ENCODE measurements at regions not wholly inside any gene's neighbourhood (a gene's known extent, or its start where the extent isn't known, plus 50 kb on each side); places are given as distances from the start of the nearest gene placed in this dataset.

DNA sequence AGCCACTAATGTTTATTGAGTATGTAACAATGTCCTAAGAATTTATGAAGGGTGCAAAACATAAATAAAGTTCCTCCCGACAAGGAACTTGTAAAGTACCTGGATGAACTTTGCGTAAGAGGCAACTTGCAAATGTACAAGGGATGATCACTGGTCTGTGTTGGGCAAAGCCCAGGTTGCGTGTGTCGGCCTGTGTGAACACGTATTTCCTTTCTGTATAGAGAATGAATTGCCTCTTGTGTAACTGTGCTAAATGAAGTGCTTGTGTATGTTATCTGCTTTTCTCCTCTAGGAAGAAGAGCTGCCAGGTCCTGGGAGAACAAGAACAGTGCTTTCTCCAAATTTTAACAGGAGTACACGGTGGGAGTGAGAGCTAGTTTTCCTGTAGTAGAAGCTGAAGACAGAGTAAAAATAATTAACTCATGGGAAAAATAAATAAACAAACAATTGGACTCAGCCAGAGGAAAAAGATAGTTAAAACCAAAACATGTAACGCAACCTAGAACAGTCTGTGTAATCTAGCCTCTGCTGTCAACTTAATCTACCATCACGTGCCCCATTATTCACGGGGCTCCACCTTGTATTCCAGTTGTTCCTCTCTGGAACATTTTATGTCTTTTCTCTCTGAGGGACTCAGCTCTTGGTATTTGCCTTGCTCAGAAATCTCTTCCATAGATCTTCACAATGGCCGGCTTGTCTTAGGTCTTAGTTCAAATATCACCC lies 83.7 kb upstream of the RASGRP1 start:
- TF ChIP-seq MYC (IDR thresholded peaks at IDR 0.05; ENCODE audit: low read depth, low read length) = no peak
- TF ChIP-seq, protein P1, sequence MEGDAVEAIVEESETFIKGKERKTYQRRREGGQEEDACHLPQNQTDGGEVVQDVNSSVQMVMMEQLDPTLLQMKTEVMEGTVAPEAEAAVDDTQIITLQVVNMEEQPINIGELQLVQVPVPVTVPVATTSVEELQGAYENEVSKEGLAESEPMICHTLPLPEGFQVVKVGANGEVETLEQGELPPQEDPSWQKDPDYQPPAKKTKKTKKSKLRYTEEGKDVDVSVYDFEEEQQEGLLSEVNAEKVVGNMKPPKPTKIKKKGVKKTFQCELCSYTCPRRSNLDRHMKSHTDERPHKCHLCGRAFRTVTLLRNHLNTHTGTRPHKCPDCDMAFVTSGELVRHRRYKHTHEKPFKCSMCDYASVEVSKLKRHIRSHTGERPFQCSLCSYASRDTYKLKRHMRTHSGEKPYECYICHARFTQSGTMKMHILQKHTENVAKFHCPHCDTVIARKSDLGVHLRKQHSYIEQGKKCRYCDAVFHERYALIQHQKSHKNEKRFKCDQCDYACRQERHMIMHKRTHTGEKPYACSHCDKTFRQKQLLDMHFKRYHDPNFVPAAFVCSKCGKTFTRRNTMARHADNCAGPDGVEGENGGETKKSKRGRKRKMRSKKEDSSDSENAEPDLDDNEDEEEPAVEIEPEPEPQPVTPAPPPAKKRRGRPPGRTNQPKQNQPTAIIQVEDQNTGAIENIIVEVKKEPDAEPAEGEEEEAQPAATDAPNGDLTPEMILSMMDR (IDR thresholded peaks at IDR 0.05; ENCODE audit: extremely low read depth in 1 of 2, insufficient read depth in 1 of 2, low read depth in 1 of 2, low read length in 2 of 2) = no peak
- no peak for TF ChIP-seq JUN (IDR thresholded peaks at IDR 0.05; ENCODE audit: borderline replicate concordance, insufficient read depth, insufficient read length, low read depth)
- TF ChIP-seq POLR2A (IDR thresholded peaks at IDR 0.05; ENCODE audit: low read depth, low read length) = no peak
- no peak for TF ChIP-seq POLR2AphosphoS5 (IDR thresholded peaks at IDR 0.05; ENCODE audit: insufficient read depth, low read depth, low read length)
- TF ChIP-seq, protein P2, sequence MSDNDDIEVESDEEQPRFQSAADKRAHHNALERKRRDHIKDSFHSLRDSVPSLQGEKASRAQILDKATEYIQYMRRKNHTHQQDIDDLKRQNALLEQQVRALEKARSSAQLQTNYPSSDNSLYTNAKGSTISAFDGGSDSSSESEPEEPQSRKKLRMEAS (IDR thresholded peaks at IDR 0.05; ENCODE audit: insufficient read depth, insufficient read length) = no peak
- TF ChIP-seq EZH2 (IDR thresholded peaks at IDR 0.05; ENCODE audit: borderline replicate concordance, low read depth, low read length, severe bottlenecking) = no peak

Measured in endothelial cell of umbilical vein (primary cell).